H1 (cell line): ENCODE measurements at regions not wholly inside any gene's neighbourhood (a gene's known extent, or its start where the extent isn't known, plus 50 kb on each side); places are given as distances from the start of the nearest gene placed in this dataset.

Experiments used
- CEBPB ChIP-seq: IDR thresholded peaks from 2 replicates; pipeline ENCODE4 v1.6.1; 2012; ENCODE audit warnings: low read depth, low read length
- CTBP2 ChIP-seq: IDR thresholded peaks from 2 replicates; pipeline ENCODE4 v1.7.0; 2011; ENCODE audit warnings: borderline replicate concordance, mild to moderate bottlenecking, moderate library complexity, mixed read lengths, low read length; ENCODE audit not compliant: insufficient read depth, insufficient read length
- EGR1 ChIP-seq: IDR thresholded peaks from 2 replicates; pipeline ENCODE4 v1.6.1; 2011; ENCODE audit warnings: low read depth, low read length, borderline replicate concordance
- EZH2 ChIP-seq: fragments of 200-600 bp; sonication (generic); IDR thresholded peaks from 2 replicates; pipeline ENCODE4 v1.7.1; 2012; ENCODE audit warnings: low read depth, mild to moderate bottlenecking, moderate library complexity, low read length, inconsistent platforms; ENCODE audit not compliant: severe bottlenecking
- JUND ChIP-seq: IDR thresholded peaks from 2 replicates; pipeline ENCODE4 v1.6.1; 2011; ENCODE audit warnings: mild to moderate bottlenecking, improper control_type of control experiment, low read length
- POLR2A ChIP-seq, 2 experiments: IDR thresholded peaks; 1 replicate in 1 of 2; 2 replicates in 1 of 2; pipeline ENCODE4 v1.6.1; 2011; ENCODE audit warnings: low read depth in 2 of 2, low read length in 2 of 2, mild to moderate bottlenecking in 2 of 2; ENCODE audit errors: control extremely low read depth in 1 of 2
- POU5F1 ChIP-seq: IDR thresholded peaks from 2 replicates; pipeline ENCODE4 v1.6.1; 2011; ENCODE audit warnings: low read depth, mild to moderate bottlenecking, low read length, moderate library complexity
- RAD21 ChIP-seq, 2 experiments: IDR thresholded peaks in 1 of 2; conservative IDR thresholded peaks in 1 of 2; 2 replicates each; pipeline ENCODE4 v1.6.1; 2011; ENCODE audit warnings: low read depth in 2 of 2, low read length in 2 of 2, improper control_type of control experiment in 1 of 2, inconsistent platforms in 1 of 2, mild to moderate bottlenecking in 1 of 2, moderate library complexity in 1 of 2
- SP1 ChIP-seq: IDR thresholded peaks from 2 replicates; pipeline ENCODE4 v1.6.1; 2011; ENCODE audit warnings: low read depth, low read length
- TBP ChIP-seq: IDR thresholded peaks from 2 replicates; pipeline ENCODE4 v1.6.1; 2011; ENCODE audit warnings: low read depth, low read length, improper control_type of control experiment
- TEAD4 ChIP-seq: IDR thresholded peaks from 2 replicates; pipeline ENCODE4 v1.6.1; 2012; ENCODE audit warnings: low read depth, low read length, inconsistent platforms, mixed read lengths
- TF ChIP-seq, protein P1 (sequence below), 3 experiments: IDR thresholded peaks; 1 replicate in 2 of 3; 2 replicates in 1 of 3; pipeline versions ENCODE4 v1.5.1 to v1.6.1; 2011; ENCODE audit warnings: low read length in 3 of 3, mild to moderate bottlenecking in 3 of 3, inconsistent platforms in 2 of 3, low read depth in 1 of 3, moderate library complexity in 1 of 3; ENCODE audit not compliant: insufficient read depth in 1 of 3; ENCODE audit errors: control extremely low read depth in 1 of 3
- TF ChIP-seq, protein P2 (sequence below): fragments of 300-600 bp; sonication (generic); IDR thresholded peaks from 2 replicates; pipeline ENCODE4 v1.7.1; 2012; ENCODE audit warnings: low read length, moderate library complexity, mild to moderate bottlenecking, inconsistent platforms; ENCODE audit not compliant: insufficient replicate concordance

DNA sequence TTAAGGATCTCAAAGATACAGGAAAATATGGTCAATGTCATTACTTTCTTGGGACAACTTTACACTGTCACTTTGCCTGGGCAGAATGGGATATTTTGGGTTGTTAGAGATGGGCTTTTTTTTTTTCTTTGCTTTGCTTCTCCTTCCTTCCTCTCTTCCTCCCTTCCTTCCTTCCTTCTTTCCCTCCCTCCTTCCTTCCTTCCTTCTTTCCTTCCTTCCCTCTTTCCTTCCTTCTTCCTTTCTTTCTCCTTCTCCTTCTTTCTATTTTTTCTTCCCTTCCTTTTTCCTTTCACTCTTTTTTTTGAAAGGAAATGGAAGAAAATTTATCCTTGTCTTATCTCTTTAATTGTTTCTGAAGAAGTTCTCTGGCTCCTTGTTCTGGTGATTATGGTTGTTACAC, 180.0 kb upstream of the CCDC68 start:
- TF ChIP-seq TEAD4 (no peak), CEBPB (no peak), SP1 (no peak), JUND (no peak), EGR1 (no peak), CTBP2 (no peak), EZH2 (no peak), POLR2A (IDR thresholded peaks at IDR 0.05; ENCODE audit: control extremely low read depth in 1 of 2, low read depth in 2 of 2, low read length in 2 of 2) (no peak), TBP (no peak), RAD21 (IDR thresholded peaks at IDR 0.05 in 1 of 2, conservative IDR thresholded peaks at IDR 0.05 in 1 of 2; ENCODE audit: low read depth in 2 of 2, low read length in 2 of 2) (no peak), POU5F1 (no peak)
- TF ChIP-seq, protein P1, sequence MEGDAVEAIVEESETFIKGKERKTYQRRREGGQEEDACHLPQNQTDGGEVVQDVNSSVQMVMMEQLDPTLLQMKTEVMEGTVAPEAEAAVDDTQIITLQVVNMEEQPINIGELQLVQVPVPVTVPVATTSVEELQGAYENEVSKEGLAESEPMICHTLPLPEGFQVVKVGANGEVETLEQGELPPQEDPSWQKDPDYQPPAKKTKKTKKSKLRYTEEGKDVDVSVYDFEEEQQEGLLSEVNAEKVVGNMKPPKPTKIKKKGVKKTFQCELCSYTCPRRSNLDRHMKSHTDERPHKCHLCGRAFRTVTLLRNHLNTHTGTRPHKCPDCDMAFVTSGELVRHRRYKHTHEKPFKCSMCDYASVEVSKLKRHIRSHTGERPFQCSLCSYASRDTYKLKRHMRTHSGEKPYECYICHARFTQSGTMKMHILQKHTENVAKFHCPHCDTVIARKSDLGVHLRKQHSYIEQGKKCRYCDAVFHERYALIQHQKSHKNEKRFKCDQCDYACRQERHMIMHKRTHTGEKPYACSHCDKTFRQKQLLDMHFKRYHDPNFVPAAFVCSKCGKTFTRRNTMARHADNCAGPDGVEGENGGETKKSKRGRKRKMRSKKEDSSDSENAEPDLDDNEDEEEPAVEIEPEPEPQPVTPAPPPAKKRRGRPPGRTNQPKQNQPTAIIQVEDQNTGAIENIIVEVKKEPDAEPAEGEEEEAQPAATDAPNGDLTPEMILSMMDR (IDR thresholded peaks at IDR 0.05; ENCODE audit: control extremely low read depth in 1 of 3, insufficient read depth in 1 of 3, low read depth in 1 of 3, low read length in 3 of 3) = no peak
- TF ChIP-seq, protein P2, sequence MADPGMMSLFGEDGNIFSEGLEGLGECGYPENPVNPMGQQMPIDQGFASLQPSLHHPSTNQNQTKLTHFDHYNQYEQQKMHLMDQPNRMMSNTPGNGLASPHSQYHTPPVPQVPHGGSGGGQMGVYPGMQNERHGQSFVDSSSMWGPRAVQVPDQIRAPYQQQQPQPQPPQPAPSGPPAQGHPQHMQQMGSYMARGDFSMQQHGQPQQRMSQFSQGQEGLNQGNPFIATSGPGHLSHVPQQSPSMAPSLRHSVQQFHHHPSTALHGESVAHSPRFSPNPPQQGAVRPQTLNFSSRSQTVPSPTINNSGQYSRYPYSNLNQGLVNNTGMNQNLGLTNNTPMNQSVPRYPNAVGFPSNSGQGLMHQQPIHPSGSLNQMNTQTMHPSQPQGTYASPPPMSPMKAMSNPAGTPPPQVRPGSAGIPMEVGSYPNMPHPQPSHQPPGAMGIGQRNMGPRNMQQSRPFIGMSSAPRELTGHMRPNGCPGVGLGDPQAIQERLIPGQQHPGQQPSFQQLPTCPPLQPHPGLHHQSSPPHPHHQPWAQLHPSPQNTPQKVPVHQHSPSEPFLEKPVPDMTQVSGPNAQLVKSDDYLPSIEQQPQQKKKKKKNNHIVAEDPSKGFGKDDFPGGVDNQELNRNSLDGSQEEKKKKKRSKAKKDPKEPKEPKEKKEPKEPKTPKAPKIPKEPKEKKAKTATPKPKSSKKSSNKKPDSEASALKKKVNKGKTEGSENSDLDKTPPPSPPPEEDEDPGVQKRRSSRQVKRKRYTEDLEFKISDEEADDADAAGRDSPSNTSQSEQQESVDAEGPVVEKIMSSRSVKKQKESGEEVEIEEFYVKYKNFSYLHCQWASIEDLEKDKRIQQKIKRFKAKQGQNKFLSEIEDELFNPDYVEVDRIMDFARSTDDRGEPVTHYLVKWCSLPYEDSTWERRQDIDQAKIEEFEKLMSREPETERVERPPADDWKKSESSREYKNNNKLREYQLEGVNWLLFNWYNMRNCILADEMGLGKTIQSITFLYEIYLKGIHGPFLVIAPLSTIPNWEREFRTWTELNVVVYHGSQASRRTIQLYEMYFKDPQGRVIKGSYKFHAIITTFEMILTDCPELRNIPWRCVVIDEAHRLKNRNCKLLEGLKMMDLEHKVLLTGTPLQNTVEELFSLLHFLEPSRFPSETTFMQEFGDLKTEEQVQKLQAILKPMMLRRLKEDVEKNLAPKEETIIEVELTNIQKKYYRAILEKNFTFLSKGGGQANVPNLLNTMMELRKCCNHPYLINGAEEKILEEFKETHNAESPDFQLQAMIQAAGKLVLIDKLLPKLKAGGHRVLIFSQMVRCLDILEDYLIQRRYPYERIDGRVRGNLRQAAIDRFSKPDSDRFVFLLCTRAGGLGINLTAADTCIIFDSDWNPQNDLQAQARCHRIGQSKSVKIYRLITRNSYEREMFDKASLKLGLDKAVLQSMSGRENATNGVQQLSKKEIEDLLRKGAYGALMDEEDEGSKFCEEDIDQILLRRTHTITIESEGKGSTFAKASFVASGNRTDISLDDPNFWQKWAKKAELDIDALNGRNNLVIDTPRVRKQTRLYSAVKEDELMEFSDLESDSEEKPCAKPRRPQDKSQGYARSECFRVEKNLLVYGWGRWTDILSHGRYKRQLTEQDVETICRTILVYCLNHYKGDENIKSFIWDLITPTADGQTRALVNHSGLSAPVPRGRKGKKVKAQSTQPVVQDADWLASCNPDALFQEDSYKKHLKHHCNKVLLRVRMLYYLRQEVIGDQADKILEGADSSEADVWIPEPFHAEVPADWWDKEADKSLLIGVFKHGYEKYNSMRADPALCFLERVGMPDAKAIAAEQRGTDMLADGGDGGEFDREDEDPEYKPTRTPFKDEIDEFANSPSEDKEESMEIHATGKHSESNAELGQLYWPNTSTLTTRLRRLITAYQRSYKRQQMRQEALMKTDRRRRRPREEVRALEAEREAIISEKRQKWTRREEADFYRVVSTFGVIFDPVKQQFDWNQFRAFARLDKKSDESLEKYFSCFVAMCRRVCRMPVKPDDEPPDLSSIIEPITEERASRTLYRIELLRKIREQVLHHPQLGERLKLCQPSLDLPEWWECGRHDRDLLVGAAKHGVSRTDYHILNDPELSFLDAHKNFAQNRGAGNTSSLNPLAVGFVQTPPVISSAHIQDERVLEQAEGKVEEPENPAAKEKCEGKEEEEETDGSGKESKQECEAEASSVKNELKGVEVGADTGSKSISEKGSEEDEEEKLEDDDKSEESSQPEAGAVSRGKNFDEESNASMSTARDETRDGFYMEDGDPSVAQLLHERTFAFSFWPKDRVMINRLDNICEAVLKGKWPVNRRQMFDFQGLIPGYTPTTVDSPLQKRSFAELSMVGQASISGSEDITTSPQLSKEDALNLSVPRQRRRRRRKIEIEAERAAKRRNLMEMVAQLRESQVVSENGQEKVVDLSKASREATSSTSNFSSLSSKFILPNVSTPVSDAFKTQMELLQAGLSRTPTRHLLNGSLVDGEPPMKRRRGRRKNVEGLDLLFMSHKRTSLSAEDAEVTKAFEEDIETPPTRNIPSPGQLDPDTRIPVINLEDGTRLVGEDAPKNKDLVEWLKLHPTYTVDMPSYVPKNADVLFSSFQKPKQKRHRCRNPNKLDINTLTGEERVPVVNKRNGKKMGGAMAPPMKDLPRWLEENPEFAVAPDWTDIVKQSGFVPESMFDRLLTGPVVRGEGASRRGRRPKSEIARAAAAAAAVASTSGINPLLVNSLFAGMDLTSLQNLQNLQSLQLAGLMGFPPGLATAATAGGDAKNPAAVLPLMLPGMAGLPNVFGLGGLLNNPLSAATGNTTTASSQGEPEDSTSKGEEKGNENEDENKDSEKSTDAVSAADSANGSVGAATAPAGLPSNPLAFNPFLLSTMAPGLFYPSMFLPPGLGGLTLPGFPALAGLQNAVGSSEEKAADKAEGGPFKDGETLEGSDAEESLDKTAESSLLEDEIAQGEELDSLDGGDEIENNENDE = no peak
